ENCODE measurements at regions not wholly inside any gene's neighbourhood (a gene's known extent, or its start where the extent isn't known, plus 50 kb on each side); places are given as distances from the start of the nearest gene placed in this dataset.

DNA sequence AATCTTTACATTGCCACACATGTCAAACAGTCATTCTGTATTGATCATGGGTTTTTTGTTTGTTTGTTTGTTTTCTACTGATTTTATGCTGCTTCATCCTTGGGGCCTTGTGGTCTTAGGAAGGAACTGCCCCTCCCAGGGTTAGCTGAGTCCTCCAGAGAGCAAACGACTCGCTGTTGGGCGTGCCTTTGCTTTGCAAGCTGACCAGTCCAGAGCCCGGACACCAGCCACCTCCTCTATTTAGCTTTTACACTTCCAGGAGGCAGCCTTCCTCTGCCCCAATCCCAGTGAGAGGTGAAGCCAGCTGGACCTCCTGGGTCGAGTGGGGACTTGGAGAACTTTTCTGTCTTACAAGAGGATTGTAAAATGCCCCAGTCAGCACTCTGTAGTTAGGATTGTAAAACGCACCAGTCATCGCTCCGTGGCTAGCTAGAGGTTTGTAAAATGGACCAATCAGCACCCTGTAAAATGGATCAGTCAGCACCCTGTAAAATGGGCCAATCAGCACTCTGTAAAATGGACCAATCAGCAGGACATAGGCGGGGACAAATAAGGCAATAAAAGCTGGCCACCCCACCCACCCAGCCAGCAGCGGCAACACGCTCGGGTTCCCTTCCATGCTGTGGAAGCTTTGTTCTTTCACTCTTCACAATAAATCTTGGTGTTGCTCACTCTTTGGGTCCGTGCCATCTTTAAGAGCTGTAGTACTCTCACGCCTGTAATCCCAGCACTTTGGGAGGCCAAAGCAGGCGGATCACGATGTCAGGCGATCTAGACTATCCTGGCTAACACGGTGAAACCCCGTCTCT is 154.4 kb downstream of the ERCC6L2 start (continued):
- TF ChIP-seq, protein P1, sequence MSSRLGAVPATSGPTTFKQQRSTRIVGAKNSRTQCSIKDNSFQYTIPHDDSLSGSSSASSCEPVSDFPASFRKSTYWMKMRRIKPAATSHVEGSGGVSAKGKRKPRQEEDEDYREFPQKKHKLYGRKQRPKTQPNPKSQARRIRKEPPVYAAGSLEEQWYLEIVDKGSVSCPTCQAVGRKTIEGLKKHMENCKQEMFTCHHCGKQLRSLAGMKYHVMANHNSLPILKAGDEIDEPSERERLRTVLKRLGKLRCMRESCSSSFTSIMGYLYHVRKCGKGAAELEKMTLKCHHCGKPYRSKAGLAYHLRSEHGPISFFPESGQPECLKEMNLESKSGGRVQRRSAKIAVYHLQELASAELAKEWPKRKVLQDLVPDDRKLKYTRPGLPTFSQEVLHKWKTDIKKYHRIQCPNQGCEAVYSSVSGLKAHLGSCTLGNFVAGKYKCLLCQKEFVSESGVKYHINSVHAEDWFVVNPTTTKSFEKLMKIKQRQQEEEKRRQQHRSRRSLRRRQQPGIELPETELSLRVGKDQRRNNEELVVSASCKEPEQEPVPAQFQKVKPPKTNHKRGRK (tag; IDR thresholded peaks at IDR 0.05): no peak
- TF ChIP-seq MAFG (tag; conservative IDR thresholded peaks at IDR 0.05) (peak; percentile 53; the same call in 1 of the 2 replicates), PCBP1 (IDR thresholded peaks at IDR 0.05; ENCODE audit: low read depth, low read length, poor library complexity, severe bottlenecking) (no peak), SPI1 (IDR thresholded peaks at IDR 0.05; ENCODE audit: borderline replicate concordance, low read depth, low read length) (no peak), SAFB (IDR thresholded peaks at IDR 0.05; ENCODE audit: borderline replicate concordance, low read depth, low read length) (no peak), HMG20A (CRISPR knock-in tag; conservative IDR thresholded peaks at IDR 0.05) (no peak), MAFK (IDR thresholded peaks at IDR 0.05; ENCODE audit: low read length) (peak; percentile 28; the same call in 1 of the 2 replicates), C11orf30 (IDR thresholded peaks at IDR 0.05; ENCODE audit: low read depth) (peak; percentile 65), LARP7 (IDR thresholded peaks at IDR 0.05) (no peak), E2F3 (CRISPR knock-in tag; IDR thresholded peaks at IDR 0.05) (no peak), ZC3H11A (IDR thresholded peaks at IDR 0.05; ENCODE audit: low read depth, low read length) (no peak), ZKSCAN1 (IDR thresholded peaks at IDR 0.05; ENCODE audit: low read depth, low read length) (no peak), FOXP1 (CRISPR knock-in tag; IDR thresholded peaks at IDR 0.05) (no peak)
- TF ChIP-seq, protein P2, sequence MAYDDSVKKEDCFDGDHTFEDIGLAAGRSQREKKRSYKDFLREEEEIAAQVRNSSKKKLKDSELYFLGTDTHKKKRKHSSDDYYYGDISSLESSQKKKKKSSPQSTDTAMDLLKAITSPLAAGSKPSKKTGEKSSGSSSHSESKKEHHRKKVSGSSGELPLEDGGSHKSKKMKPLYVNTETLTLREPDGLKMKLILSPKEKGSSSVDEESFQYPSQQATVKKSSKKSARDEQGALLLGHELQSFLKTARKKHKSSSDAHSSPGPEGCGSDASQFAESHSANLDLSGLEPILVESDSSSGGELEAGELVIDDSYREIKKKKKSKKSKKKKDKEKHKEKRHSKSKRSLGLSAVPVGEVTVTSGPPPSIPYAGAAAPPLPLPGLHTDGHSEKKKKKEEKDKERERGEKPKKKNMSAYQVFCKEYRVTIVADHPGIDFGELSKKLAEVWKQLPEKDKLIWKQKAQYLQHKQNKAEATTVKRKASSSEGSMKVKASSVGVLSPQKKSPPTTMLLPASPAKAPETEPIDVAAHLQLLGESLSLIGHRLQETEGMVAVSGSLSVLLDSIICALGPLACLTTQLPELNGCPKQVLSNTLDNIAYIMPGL (CRISPR knock-in tag; IDR thresholded peaks at IDR 0.05): no peak
